Activated CD4-positive, alpha-beta T cell treated with anti-CD3 and anti-CD28 coated beads, Interleukin-2, amount 50 U/mL, for 16 hours (primary cell): ENCODE measurements at regions not wholly inside any gene's neighbourhood (a gene's known extent, or its start where the extent isn't known, plus 50 kb on each side); places are given as distances from the start of the nearest gene placed in this dataset.

Experiments used
- DNase-seq: peaks from one replicate; pipeline ENCODE4 v3.0.0-alpha.2; 2020

DNA sequence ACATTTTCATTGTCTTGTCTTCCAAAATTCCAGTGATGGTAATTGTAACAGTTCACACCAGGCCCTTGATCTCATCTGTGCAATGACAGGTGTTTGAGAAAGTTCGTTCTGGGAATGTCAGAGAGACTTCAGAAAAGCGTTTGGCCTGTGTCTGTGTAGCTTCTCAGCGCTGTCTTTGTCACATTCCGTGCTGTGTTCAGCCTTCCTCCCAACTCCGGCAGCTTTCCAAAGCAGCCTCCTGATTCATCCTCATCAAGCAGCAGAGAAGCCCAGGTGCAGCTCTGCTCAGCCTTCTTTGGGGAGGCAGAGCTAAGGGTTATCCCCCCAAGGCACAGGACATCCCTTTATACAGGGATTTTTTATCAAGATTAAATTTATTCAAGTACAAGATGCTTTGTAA lies 494.0 kb upstream of the SUCLG2 start:
- no peak for DNase-seq

DNA sequence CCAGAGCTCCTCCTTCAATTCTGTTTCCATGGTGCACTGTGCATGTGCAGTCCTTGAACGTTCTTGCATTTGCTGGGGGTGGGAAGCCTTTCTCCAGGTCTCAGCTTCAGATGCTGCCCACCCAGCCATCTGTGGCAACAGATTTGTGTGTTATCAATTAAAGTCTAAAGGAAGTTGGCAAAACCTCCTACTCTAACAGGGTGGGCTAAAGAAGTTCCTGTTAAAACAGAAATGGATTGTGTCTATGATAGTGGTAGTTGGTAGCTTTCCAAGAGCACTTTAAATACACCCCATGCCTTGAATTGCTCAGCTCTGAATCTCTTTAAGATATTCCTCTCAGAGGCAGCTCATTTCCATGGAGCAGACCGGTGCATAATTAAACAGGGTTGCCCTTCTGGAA lies 488.0 kb upstream of the SUCLG2 start:
- DNase-seq: no peak

DNA sequence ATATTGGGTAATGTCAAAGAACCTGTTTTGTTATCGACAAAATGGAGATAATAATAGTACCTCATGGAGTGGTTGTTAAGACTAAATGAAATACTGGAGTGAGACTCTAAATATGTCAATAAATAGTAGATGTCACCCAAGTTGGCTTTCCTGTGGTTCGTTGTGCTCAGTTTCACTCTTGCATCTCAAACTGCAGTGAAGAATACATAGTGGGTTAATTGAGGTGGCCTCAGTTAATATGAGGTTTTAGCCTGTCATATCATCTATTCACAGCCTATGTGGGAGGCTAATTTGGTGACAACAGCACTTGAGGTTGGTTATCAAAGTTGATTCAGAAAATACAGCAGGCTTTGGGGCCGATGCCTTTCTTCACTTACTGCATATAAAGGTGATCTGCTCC lies 485.5 kb upstream of the SUCLG2 start:
- DNase-seq: no peak

DNA sequence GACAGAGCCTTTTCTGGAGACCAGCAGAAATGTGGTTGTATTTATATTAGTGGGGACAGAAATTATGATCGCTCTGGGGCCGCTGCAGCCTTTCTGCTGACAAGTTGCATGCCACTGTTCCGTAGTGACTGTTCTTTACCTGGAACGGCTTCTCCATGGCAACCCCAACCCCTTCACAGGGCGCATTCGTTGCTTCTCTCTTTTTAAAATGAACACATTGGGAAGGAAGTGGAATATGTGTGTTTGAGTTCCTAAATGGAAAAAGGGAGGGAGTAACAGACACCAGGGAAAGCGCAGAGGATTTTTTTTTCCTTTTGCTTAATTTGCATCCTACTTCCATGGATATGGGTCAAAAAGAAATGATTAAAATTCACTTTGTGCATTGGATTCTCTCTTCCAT lies 482.0 kb upstream of the SUCLG2 start:
- DNase-seq: no peak

DNA sequence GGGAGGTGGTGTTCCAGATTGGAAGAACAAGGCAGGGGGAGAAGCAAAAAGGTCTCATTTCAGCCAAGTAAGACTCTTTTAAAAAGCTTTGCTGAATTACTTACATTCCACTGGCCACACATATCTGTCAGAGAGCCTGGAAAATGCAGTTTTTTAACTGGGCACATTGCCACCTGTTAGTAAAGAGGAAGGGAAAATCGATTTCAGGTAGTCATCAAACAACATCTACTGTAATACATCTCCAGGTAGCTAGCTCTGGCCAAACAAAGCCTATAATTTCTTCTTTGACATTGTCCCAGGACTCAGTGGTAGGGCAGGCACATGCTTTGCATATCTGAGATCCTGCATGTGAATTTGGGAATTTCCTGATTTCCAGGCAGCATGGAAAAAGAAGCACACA lies 480.7 kb upstream of the SUCLG2 start:
- DNase-seq: no peak

DNA sequence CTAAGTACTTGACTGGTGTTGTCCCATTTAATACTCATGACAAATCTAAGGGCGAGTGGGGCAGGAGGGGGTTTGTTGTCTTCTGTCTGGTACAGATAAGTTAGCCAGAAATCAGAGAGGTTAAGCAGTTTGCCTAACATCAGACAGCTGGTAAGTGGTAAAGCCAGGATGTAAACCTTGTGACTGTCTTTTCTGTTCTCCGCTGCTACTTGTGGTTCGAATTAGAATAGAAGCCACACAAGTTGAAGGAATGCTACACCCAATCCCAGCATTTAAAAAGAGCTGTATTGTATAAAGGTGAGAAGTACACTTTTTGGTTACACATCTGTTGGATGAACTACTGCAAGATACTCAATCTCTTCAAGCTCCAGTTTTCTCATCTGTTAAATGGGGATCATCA lies 474.7 kb upstream of the SUCLG2 start:
- no peak for DNase-seq

DNA sequence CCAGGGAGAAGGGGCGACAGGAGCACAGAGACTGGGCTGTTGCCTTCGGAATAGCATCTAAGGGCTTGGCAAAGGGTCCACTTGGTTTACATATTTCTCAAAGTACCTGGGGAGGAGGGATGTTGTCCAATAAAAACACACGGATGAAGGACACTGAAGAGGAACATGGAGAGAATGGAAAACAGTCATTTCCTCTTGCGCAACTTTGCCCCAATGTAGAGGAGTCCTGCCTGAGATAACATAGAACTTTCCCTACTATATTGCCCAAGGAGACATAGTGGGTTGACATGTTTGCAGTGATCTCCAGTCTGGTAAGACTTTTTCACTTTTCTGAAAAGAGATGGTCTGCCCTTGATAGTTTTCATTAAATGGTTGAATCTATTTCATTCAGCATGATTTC lies 468.8 kb upstream of the SUCLG2 start:
- no peak for DNase-seq

DNA sequence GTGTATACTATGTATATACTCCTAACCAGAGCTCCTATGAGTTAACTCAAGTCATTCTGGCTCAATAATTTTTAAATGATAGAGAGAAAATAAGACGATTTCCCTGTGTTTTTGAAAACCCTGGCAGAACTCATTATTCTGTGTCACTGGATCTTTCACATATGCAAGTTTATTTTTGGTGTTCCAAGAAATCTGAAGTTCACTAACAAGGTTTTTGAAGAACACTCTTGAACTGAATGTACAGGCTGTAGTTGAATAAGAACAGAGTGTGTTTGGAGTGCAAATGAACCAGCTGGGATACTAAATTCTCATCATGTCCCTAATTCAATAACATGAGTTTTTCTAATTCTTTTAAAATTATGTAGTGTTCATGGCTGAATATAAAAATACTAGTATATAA lies 466.9 kb upstream of the SUCLG2 start:
- no peak for DNase-seq

DNA sequence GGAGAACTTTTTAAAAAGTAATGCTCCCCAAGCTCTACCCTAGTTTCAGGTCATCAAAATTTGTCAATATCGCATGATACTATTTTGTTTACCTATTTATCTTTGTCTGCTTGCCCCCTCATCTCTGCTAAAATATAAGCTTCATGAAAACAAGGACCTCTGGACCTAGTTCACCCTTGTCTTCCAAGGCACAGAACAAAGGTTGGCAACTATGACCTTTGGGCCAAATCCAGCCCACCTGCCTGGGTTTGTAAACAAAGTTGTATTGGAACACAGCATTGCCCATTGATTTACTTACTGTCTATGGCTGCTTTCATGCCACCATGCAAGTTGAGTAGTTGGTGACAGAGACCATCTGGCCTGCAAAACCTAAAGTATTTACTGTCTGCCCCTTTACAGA lies 462.2 kb upstream of the SUCLG2 start:
- no peak for DNase-seq

DNA sequence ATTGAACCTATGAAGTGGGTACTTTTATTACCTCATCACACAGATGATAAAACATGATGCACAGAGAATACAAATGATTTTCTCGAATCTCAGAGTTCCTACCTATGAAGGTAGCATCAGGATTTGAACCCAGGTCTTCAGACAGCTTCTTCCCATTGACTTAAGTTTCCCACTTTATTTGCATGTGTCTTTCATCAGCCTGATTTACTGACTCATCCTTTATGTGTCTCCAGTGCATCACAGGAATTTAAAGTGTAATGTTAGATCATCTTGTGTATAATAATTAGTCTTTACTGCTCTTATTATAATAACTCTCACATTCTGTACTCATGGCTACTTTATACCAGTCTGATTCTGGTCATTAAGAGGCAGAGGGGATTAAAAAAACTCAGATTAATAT lies 449.4 kb upstream of the SUCLG2 start:
- no peak for DNase-seq

DNA sequence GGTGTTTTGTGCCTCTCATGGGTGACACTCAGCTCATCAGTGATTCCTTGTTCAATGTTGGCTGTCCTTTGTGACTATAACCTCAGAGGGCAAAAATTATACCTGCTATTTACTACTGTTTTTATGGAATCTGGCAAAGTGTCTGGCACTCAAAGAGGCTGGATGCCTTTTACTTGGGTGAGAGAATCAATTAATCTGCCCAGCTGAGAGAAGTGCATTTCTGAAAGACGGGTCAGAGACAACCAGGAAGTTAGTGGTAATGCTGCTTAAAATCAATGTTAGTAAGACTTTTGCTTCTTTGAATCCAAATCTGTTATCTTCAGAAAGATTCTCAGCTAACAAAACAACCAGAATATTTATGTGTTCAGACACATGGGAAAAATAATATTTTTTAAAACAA lies 436.2 kb upstream of the SUCLG2 start:
- no peak for DNase-seq

DNA sequence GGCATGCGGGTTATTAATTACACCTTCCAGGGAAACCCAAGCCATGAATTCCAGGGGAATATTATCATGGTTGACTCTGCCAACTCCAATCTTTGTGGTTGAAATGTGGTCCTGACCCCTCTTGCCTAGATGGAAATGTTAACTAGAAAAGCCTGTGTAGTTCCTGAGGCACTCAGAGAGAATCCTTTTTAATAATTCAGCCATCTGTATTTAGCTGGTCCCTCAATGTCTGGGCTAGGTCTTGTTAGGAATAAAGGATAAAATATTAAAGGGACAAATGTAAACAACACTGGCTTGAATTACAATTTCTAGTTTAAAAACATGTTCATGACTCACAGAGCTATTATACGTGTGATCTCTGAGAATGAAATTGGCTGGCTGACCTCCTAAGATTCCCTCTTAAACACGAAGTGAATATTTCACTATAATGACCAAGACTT lies 435.2 kb upstream of the SUCLG2 start:
- DNase-seq: no peak

DNA sequence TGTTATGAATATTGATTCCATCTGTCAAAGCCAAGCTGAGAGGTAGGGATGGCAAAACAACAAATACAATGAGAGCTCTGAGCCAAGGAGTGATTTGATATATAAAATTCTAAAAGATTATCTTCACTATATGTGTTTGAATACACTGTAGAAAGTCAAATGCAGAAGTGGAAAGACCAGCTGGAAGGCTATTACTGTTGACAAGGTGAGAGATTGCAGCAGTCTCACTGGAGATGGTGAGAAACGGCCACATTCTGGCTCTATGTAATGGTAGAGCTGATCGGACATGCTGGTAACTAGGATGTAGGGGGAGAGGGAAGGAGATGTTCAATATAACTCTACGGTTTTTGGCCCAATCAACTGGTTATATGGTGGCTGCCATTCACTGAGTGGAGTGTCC lies 434.2 kb upstream of the SUCLG2 start:
- no peak for DNase-seq

DNA sequence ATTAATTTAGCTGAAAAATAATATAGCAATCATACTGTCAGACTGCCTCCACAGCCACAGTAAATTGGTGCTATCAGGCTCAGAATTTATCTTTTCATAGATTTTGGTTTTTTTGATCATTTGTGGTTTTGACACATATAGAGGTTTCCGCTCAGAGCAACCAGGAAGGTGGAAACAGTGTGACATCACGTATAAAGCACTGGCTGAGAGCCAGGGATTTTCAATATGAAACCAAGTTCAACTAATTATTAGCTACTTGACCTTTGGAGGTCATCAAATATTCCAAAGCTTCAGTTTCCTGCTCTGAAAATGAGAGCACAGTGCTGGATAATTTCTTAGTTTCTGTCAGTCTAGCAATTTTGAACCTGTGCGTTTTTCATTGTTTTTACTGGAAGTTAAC lies 433.8 kb upstream of the SUCLG2 start:
- peak; percentile 27 for DNase-seq

DNA sequence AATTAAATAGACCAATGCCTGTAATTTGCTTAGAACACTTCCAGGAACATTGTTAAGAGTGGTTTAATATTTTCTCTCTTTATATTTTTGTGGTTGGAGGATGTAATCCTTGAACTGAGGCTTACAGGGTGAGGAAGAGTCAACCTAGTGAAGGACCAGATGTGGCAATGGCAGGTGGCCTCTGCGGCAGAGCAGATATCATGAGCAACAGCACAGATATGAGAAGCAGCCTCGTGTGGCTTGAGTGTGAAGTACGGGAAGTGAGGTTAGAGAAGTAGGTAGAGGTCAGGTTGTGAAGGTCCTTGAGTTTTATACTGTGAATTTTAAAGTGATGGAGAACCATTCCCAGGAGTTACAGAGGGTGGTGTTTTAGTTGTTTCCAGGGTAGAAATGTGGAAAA lies 417.6 kb upstream of the SUCLG2 start:
- DNase-seq: no peak

DNA sequence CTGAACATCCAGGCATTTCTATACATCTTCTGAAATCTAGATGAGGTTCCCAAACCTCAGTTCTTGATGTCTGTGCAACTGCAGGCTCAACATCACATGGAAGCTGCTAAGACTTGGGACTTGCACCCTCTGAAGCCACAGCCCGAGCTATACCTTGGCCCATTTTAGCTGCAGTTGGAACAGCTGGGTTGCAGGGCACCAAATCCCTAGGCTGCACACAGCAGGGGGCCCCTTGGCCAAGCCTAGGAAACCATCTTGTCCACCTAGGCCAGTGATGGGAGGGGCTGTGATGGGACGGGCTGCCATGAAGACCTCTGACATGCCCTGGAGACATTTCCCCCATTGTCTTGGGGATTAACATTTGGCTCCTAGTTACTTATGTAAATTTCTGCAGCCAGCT lies 415.8 kb upstream of the SUCLG2 start:
- no peak for DNase-seq

DNA sequence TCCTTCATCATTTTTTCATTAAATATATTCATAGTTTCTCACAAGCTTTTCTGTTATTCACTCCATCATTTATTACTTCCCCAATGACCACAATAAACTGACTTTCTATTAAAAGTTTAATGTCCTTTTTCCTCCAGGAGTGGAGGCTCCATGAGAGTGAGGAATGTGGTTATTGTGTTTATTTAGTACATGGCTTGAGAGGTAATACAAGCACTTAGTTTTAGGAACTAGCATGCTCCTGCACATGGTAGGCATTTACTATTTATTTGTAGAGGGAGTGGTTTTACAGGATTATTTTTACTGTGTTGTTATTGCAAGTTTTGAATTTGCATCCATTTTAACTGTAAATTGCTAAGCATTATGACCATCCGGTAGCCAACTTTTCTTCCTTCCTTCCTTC lies 412.9 kb upstream of the SUCLG2 start:
- no peak for DNase-seq

DNA sequence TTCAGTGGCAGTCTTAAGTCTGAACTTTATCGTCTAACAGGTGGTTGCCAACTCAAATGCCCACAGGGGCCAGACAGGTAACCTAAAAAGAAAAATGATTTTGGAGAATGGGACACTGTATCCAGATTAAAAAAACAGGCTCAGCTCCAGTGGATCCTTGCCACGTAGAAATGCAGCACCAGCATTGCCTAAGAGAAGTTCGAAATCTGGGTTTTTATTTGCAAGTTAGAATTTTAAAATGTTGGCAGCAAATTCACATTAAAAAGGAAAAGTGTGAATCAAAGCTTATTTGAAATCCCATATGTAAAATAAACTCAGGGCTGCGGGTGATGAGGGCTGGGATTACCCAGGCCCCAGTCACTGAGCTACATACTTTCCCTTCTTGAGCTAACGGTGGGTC lies 408.5 kb upstream of the SUCLG2 start:
- DNase-seq: no peak

DNA sequence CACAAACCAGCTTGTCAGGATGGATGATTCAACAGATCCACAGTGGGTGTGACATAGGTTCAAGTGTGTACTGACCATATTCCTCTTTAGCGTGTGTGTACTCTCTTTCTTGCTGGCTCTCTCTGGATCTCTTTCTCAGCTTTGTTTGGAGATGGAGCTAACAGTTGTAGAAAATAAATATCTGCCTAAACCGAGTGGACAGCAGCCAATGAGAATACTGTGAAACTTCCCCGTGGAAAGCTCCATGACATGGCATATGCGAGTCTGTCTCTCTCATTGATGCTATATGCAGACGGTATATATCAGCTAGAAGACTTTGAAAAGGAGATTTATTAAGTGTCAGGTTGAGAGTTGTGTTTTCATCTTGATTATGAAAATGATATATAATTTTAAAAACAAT lies 406.5 kb upstream of the SUCLG2 start:
- DNase-seq: no peak

DNA sequence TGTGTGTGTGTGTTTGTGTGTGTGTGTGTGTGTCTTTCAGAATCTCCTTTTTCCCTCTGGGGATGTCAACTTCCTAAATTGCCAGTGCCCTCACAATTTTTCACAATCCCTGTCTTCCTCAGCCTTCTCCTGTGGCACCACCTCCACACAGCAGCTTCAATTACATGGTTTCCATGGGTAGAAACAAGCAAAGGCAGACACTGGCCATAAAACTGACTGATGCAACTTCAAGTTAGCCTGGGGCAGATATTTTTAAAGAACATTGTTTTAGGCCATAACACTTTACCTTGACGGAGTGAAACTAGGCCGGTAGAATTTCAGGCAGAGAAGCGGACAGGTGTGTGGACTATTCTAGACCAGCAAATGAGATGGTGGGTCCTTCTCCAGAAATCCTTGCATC lies 405.8 kb upstream of the SUCLG2 start:
- no peak for DNase-seq

DNA sequence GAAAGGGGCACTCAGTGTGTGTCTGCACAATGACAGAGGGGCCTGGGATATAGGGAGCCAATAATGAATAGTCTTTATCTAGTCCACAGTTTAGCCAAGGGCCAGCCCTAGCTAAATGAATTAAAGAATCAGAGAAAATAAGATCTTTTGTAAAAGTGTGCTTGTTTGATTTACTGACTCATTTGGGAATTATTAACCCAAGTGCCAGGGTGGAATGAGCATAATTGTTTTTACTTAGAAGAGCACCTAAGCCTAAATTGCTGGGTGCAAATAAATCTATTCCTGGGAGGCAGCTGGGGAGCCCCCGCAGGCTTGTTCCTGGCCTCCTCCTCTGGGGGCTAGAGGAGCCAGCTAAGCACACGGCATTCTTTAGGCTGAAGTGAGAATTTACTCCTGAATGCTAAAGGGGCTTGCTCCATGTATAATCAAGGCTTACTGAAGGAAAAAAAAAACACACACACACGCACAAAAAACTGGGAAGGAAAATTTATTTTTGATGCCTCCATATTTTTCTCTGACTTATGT lies 405.3 kb upstream of the SUCLG2 start:
- no peak for DNase-seq

DNA sequence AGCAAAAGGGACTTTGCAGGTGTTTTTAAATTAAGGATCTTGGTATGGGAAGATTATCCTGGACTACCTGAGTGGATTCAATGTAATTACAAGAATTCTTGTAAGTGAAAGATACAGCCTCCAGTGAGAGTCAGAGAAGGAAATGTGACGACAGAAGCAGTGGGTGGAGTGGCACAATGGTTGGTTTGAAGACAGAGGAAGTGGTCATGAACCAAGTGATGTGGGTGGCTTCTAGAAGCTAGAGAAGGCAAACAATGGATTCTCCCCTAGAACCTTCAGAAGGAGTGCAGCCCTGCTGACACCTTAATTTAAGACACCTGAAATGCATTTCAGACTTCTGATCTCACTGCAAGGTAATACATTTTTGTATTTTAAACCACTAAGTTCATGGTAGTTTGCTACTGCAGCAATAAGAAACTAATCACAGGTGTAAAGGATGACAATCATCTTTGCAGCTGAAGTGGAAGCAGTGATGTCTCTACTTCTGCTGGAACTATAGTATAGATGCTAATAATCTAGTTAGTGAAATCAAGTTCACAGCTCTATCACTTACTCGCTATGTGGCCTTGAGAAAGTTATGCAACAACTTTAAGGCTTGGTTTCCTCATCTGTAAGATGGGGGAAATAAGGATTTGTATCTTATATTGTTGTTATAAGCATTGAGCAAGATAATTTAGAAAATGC lies 403.4 kb upstream of the SUCLG2 start:
- DNase-seq: peak; percentile 27

DNA sequence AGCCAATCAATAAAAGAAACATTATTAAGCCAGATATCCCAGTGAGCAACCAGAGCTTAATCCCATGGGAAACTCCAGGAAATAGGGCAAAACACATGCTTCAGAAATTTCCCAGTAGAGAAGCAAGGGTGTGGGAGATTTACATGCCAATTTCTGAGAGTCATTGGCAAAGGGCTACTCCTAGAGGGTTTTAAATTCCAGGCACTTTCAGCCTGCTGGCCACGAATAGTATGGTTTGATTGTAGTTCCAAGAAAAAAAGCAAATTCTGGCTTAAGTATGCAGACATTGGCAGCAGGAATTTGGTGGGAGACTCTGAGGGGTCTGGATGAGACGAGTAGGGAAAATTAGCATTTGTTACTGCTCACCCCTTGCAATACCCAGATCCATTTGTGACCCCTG lies 402.1 kb upstream of the SUCLG2 start:
- DNase-seq: no peak

DNA sequence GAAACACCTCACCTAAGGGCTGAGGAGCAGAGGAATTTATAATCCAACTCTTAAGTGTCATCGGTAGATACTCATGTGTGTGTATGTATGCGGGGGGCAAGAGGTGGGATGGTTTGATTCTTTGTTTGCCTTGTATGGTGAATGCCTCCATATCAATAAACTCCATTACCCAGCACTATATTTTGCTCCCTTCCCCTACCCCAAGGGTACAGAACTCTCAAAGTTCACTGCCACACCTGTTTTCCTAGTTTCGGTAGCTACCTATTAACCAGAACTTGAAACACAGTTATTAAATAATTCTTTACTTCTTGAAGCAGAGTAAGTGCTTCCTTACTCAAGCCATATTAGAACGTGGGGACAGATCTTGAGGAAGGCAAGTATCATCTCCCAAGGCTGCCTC lies 400.8 kb upstream of the SUCLG2 start:
- DNase-seq: no peak

DNA sequence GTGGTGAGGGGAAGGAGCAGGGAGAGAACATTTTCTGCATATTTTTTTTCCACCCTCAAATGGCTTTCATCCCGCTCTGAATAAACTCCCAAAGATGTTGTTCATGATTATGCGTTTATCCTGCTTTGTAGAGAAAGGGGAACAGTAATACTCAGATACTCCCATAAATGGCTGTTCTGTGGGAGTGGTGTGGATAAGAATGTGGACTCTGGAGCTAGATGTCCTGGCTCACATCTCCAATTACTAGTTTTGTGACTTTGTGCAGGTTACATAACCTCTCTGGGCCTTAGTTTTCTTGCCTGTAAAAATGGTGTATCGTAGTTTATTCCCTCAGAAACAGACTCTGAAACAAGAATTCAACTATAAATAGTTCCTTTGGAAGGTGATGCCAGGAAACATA lies 395.4 kb upstream of the SUCLG2 start:
- no peak for DNase-seq

DNA sequence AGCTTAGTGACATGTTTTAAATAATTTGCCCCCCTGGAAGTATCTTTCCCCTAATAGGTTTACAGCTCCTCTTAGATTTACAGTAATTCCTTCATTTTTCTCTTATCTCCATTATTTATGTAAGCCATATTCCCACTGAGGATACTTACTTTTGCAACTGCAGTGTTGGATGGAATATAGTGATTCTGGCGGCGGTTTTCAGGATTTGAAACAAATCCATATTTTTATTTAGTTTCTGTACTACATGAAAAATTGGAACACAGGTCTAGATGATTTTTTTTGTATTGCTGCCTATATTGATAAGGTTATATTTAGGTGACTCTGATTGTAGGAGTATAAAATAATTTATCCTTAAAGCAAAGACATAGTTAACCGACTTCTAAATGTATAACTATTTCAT lies 391.6 kb upstream of the SUCLG2 start:
- no peak for DNase-seq
